Limb (tissue), 2 donors: ENCODE measurements at regions not wholly inside any gene's neighbourhood (a gene's known extent, or its start where the extent isn't known, plus 50 kb on each side); places are given as distances from the start of the nearest gene placed in this dataset.
"Not testable (repeated sequence)": the region's sequence is repeated elsewhere in the genome, so short reads cannot be mapped to it uniquely, and the experiment has no call there.

Experiments
- DNase-seq, 2 donors: peaks; one replicate each; pipeline ENCODE4 v3.0.0-alpha.2; 2016; ENCODE audit errors: extremely low spot score in 2 of 2

GRCh38 chr18:67455890-67456501 lies 60.5 kb downstream of the DSEL start:
- no peak for DNase-seq

GRCh38 chr18:67453901-67454300 lies 62.6 kb downstream of the DSEL start:
- no peak for DNase-seq

- DNase-seq: no peak
Measured at GRCh38 chr18:67451960-67452359, 64.6 kb downstream of the DSEL start.

GRCh38 chr18:67451101-67451500 lies 65.4 kb downstream of the DSEL start:
- not testable (repeated sequence) for DNase-seq

GRCh38 chr18:67433971-67434370 lies 82.5 kb downstream of the DSEL start:
- no peak for DNase-seq

GRCh38 chr18:67432806-67433205 lies 83.7 kb downstream of the DSEL start:
- no peak for DNase-seq

- DNase-seq: no peak
Measured at GRCh38 chr18:67428805-67429204, 87.7 kb downstream of the DSEL start.

GRCh38 chr18:67428158-67428557 lies 88.4 kb downstream of the DSEL start:
- no peak for DNase-seq

GRCh38 chr18:67426486-67426885 lies 90.0 kb downstream of the DSEL start:
- DNase-seq: no peak

- no peak for DNase-seq
Measured at GRCh38 chr18:67425672-67426071, 90.8 kb downstream of the DSEL start.

GRCh38 chr18:67421651-67422050 lies 94.9 kb downstream of the DSEL start:
- DNase-seq: no peak

GRCh38 chr18:67417864-67418523 lies 98.5 kb downstream of the DSEL start:
- DNase-seq: no peak

GRCh38 chr18:67411116-67411515 lies 105.4 kb downstream of the DSEL start:
- DNase-seq: no peak

- peak in 1 of 2 donors; percentile 57 for DNase-seq
Measured at GRCh38 chr18:67410075-67411070, 106.1 kb downstream of the DSEL start.

- DNase-seq: no peak
Measured at GRCh38 chr18:67408240-67408639, 108.3 kb downstream of the DSEL start.

- no peak for DNase-seq
Measured at GRCh38 chr18:67406714-67407113, 109.8 kb downstream of the DSEL start.

- no peak for DNase-seq
Measured at GRCh38 chr18:67402543-67402942, 114.0 kb downstream of the DSEL start.

GRCh38 chr18:67400502-67401117 lies 115.9 kb downstream of the DSEL start:
- no peak for DNase-seq

- DNase-seq: no peak
Measured at GRCh38 chr18:67386032-67386431, 130.5 kb downstream of the DSEL start.

- no peak for DNase-seq
Measured at GRCh38 chr18:67385455-67385854, 131.1 kb downstream of the DSEL start.

GRCh38 chr18:67384057-67384456 lies 132.5 kb downstream of the DSEL start:
- DNase-seq: not testable (repeated sequence)
